Ascending aorta (tissue), 2 donors: ENCODE measurements at regions not wholly inside any gene's neighbourhood (a gene's known extent, or its start where the extent isn't known, plus 50 kb on each side); places are given as distances from the start of the nearest gene placed in this dataset.

Experiments
- DNase-seq, 2 donors: peaks; one replicate each; pipeline ENCODE4 v3.0.0-alpha.2; 2019; ENCODE audit warnings: low spot score in 2 of 2
- H3K27ac ChIP-seq, 2 donors: fragments of 200-600 bp; sonication (generic); one replicate each; pipeline ENCODE4 v1.5.1; 2016 to 2017; ENCODE audit warnings: mild to moderate bottlenecking in 1 of 2
- H3K27me3 ChIP-seq: fragments of 200-600 bp; sonication (generic); one replicate; pipeline ENCODE4 v1.5.1; 2017
- H3K36me3 ChIP-seq, 2 donors: fragments of 200-600 bp; sonication (generic); one replicate each; pipeline ENCODE4 v1.5.1; 2016
- H3K4me1 ChIP-seq, 2 donors: fragments of 200-600 bp; sonication (generic); one replicate each; pipeline ENCODE4 v1.5.1; 2016 to 2017; ENCODE audit warnings: mild to moderate bottlenecking in 1 of 2
- H3K4me3 ChIP-seq, 2 donors: fragments of 200-600 bp; sonication (generic); one replicate each; pipeline ENCODE4 v1.5.1; 2016 to 2017; ENCODE audit warnings: mild to moderate bottlenecking in 1 of 2
- H3K9me3 ChIP-seq, 2 donors: fragments of 200-600 bp; sonication (generic); one replicate each; pipeline ENCODE4 v1.5.1; 2016
- CTCF ChIP-seq, 3 experiments: fragments of 200-600 bp in 2 of 3; fragments of 450-650 bp in 1 of 3; sonication (generic) in 2 of 3; IDR thresholded peaks; one replicate each; pipeline ENCODE4 v1.5.1; 2016 to 2019; ENCODE audit warnings: antibody characterized with exemption in 3 of 3, mild to moderate bottlenecking in 1 of 3, moderate library complexity in 1 of 3
- intact Hi-C: fragments of 100-400 bp; cut with DNase I; formaldehyde crosslinking; loops from one replicate; pipeline ENCODE4 v1.15.1; 2023

GRCh38 chr5:23235246-23235645 is 272.2 kb upstream of the PRDM9 start:
- DNase-seq, result no peak
- H3K27ac ChIP-seq, result no peak overlapping the region
- H3K36me3 ChIP-seq, result no peaks in the 10 kb centered on the region
- intact Hi-C loops, result no loop called here
- no peaks in the 10 kb centered on the region for H3K27me3 ChIP-seq
- no peak overlapping the region for H3K4me3 ChIP-seq
- no peak for TF ChIP-seq CTCF (IDR thresholded peaks at IDR 0.05)
- H3K9me3 ChIP-seq, result no peaks in the 10 kb centered on the region
- no peaks in the 10 kb centered on the region for H3K4me1 ChIP-seq

GRCh38 chr5:23234197-23234596 is 273.2 kb upstream of the PRDM9 start:
- no peaks in the 10 kb centered on the region for H3K27me3 ChIP-seq
- TF ChIP-seq CTCF (IDR thresholded peaks at IDR 0.05), result no peak
- H3K9me3 ChIP-seq, result no peaks in the 10 kb centered on the region
- DNase-seq, result no peak
- H3K27ac ChIP-seq, result no peak overlapping the region
- no peaks in the 10 kb centered on the region for H3K36me3 ChIP-seq
- intact Hi-C loops, result no loop called here
- H3K4me1 ChIP-seq, result no peaks in the 10 kb centered on the region
- H3K4me3 ChIP-seq, result no peak overlapping the region

GRCh38 chr5:23223846-23224245 is 283.6 kb upstream of the PRDM9 start:
- H3K4me3 ChIP-seq, result no peak overlapping the region
- H3K27me3 ChIP-seq, result no peaks in the 10 kb centered on the region
- no peak for TF ChIP-seq CTCF (IDR thresholded peaks at IDR 0.05)

GRCh38 chr5:23221831-23222230 is 285.6 kb upstream of the PRDM9 start:
- Histone ChIP-seq H3K9me3 (no peaks in the 10 kb centered on the region), H3K36me3 (no peaks in the 10 kb centered on the region), H3K27ac (no peak overlapping the region), H3K4me3 (no peak overlapping the region), H3K4me1 (no peaks in the 10 kb centered on the region), H3K27me3 (no peaks in the 10 kb centered on the region)
- no peak for DNase-seq
- intact Hi-C loops, result no loop called here
- TF ChIP-seq CTCF (IDR thresholded peaks at IDR 0.05), result no peak

More at GRCh38 chr5:23223846-23224245, 283.6 kb upstream of the PRDM9 start:
- intact Hi-C loops, result no loop called here
- Histone ChIP-seq H3K4me1 (no peaks in the 10 kb centered on the region), H3K36me3 (no peaks in the 10 kb centered on the region), H3K27ac (no peak overlapping the region), H3K9me3 (no peaks in the 10 kb centered on the region)
- DNase-seq, result no peak

- intact Hi-C loops, result no loop called here
- Histone ChIP-seq H3K27ac (no peak overlapping the region), H3K9me3 (no peaks in the 10 kb centered on the region), H3K27me3 (no peaks in the 10 kb centered on the region), H3K4me3 (no peak overlapping the region), H3K4me1 (no peaks in the 10 kb centered on the region), H3K36me3 (no peaks in the 10 kb centered on the region)
- TF ChIP-seq CTCF (IDR thresholded peaks at IDR 0.05), result no peak
- DNase-seq, result no peak
Observed at GRCh38 chr5:23217159-23217558, 290.2 kb upstream of the PRDM9 start.

GRCh38 chr5:23216345-23216744 is 291.1 kb upstream of the PRDM9 start:
- intact Hi-C loops, result no loop called here
- no peak for DNase-seq
- Histone ChIP-seq H3K27me3 (no peaks in the 10 kb centered on the region), H3K27ac (no peak overlapping the region), H3K4me3 (no peak overlapping the region), H3K36me3 (no peaks in the 10 kb centered on the region), H3K4me1 (no peaks in the 10 kb centered on the region), H3K9me3 (no peaks in the 10 kb centered on the region)
- no peak for TF ChIP-seq CTCF (IDR thresholded peaks at IDR 0.05)
